GM21528 (cell line): ENCODE measurements at regions not wholly inside any gene's neighbourhood (a gene's known extent, or its start where the extent isn't known, plus 50 kb on each side); places are given as distances from the start of the nearest gene placed in this dataset.
"Not testable (repeated sequence)": the region's sequence is repeated elsewhere in the genome, so short reads cannot be mapped to it uniquely, and the experiment has no call there.

Source experiments
- ATAC-seq: cut with Tn5 transposase; IDR thresholded peaks from one replicate; pipeline ENCODE4 v1.9.1; 2021; ENCODE audit warnings: mild to moderate bottlenecking, moderate library complexity; ENCODE audit not compliant: unreplicated experiment, low FRiP score

GRCh38 chr11:98536023-98536422, 484.7 kb upstream of the CNTN5 start:
- ATAC-seq: no peak

- not testable (repeated sequence) for ATAC-seq
These were observed 482.4 kb upstream of the CNTN5 start for GRCh38 chr11:98538358-98538757.

- no peak for ATAC-seq
These were observed 475.1 kb upstream of the CNTN5 start for GRCh38 chr11:98545544-98546175.

- ATAC-seq: no peak
These were observed 471.2 kb upstream of the CNTN5 start for GRCh38 chr11:98549571-98549970.

GRCh38 chr11:98559961-98560360, 460.8 kb upstream of the CNTN5 start:
- no peak for ATAC-seq

- no peak for ATAC-seq
These were observed 459.5 kb upstream of the CNTN5 start for GRCh38 chr11:98561252-98561651.

- ATAC-seq: no peak
These were observed 458.8 kb upstream of the CNTN5 start for GRCh38 chr11:98561877-98562395.

- ATAC-seq: no peak
These were observed 456.5 kb upstream of the CNTN5 start for GRCh38 chr11:98564233-98564632.

GRCh38 chr11:98564881-98565280, 455.9 kb upstream of the CNTN5 start:
- no peak for ATAC-seq

GRCh38 chr11:98565311-98565710, 455.4 kb upstream of the CNTN5 start:
- no peak for ATAC-seq

- no peak for ATAC-seq
These were observed 453.8 kb upstream of the CNTN5 start for GRCh38 chr11:98566978-98567377.

- ATAC-seq: no peak
These were observed 452.7 kb upstream of the CNTN5 start for GRCh38 chr11:98568013-98568412.

- ATAC-seq: no peak
These were observed 447.8 kb upstream of the CNTN5 start for GRCh38 chr11:98572941-98573340.

GRCh38 chr11:98587884-98588283, 432.9 kb upstream of the CNTN5 start:
- ATAC-seq: no peak

- ATAC-seq: no peak
These were observed 430.8 kb upstream of the CNTN5 start for GRCh38 chr11:98589967-98590366.

- no peak for ATAC-seq
These were observed 420.6 kb upstream of the CNTN5 start for GRCh38 chr11:98600103-98600502.

GRCh38 chr11:98600786-98601773, 419.7 kb upstream of the CNTN5 start:
- ATAC-seq: no peak

- no peak for ATAC-seq
These were observed 404.6 kb upstream of the CNTN5 start for GRCh38 chr11:98616098-98616655.

GRCh38 chr11:98621767-98622166, 399.0 kb upstream of the CNTN5 start:
- no peak for ATAC-seq

- ATAC-seq: no peak
These were observed 395.2 kb upstream of the CNTN5 start for GRCh38 chr11:98625526-98625925.

- no peak for ATAC-seq
These were observed 390.0 kb upstream of the CNTN5 start for GRCh38 chr11:98630736-98631135.
